GOT3 (cell line): ENCODE measurements at regions not wholly inside any gene's neighbourhood (a gene's known extent, or its start where the extent isn't known, plus 50 kb on each side); places are given as distances from the start of the nearest gene placed in this dataset.

Experiments used
- DNase-seq: peaks from one replicate; lab custom pipeline; 2025; ENCODE audit warnings: mixed read lengths; lab: John Stamatoyannopoulos, UW

GRCh38 chr7:132072873-132073272 lies 503.4 kb downstream of the PLXNA4 start:
- no peak for DNase-seq

GRCh38 chr7:132072165-132072564 lies 504.1 kb downstream of the PLXNA4 start:
- no peak for DNase-seq

- no peak for DNase-seq
Measured at GRCh38 chr7:132069306-132069705, 507.0 kb downstream of the PLXNA4 start.

GRCh38 chr7:132066761-132067171 lies 509.5 kb downstream of the PLXNA4 start:
- no peak for DNase-seq

- no peak for DNase-seq
Measured at GRCh38 chr7:132065989-132066603, 509.7 kb upstream of the PODXL start.

GRCh38 chr7:132065193-132065988 lies 509.0 kb upstream of the PODXL start:
- peak; percentile 54 for DNase-seq

GRCh38 chr7:132063800-132064199 lies 507.4 kb upstream of the PODXL start:
- no peak for DNase-seq

- no peak for DNase-seq
Measured at GRCh38 chr7:132061937-132062336, 505.5 kb upstream of the PODXL start.

- no peak for DNase-seq
Measured at GRCh38 chr7:132059141-132059540, 502.7 kb upstream of the PODXL start.

- DNase-seq: no peak
Measured at GRCh38 chr7:132055336-132056120, 499.1 kb upstream of the PODXL start.

GRCh38 chr7:132053871-132054270 lies 497.4 kb upstream of the PODXL start:
- DNase-seq: no peak

GRCh38 chr7:132051311-132051710 lies 494.9 kb upstream of the PODXL start:
- DNase-seq: no peak

GRCh38 chr7:132049462-132050304 lies 493.3 kb upstream of the PODXL start:
- DNase-seq: no peak

GRCh38 chr7:132045481-132045980 lies 489.1 kb upstream of the PODXL start:
- DNase-seq: no peak

- DNase-seq: no peak
Measured at GRCh38 chr7:132045002-132045401, 488.6 kb upstream of the PODXL start.

- no peak for DNase-seq
Measured at GRCh38 chr7:132044247-132044646, 487.8 kb upstream of the PODXL start.

GRCh38 chr7:132041108-132041507 lies 484.7 kb upstream of the PODXL start:
- DNase-seq: no peak

GRCh38 chr7:132035517-132036362 lies 479.3 kb upstream of the PODXL start:
- DNase-seq: no peak

GRCh38 chr7:132034748-132035416 lies 478.5 kb upstream of the PODXL start:
- DNase-seq: no peak

- DNase-seq: no peak
Measured at GRCh38 chr7:132030883-132031282, 474.5 kb upstream of the PODXL start.
